Middle frontal gyrus (tissue), 1 donor: ENCODE measurements at regions not wholly inside any gene's neighbourhood (a gene's known extent, or its start where the extent isn't known, plus 50 kb on each side); places are given as distances from the start of the nearest gene placed in this dataset.
"Not testable (repeated sequence)": the region's sequence is repeated elsewhere in the genome, so short reads cannot be mapped to it uniquely, and the experiment has no call there.

Source experiments
- DNase-seq: peaks from one replicate; pipeline ENCODE4 v3.0.0-alpha.2; 2015; ENCODE audit warnings: low spot score; ENCODE audit errors: extremely low spot score

DNA sequence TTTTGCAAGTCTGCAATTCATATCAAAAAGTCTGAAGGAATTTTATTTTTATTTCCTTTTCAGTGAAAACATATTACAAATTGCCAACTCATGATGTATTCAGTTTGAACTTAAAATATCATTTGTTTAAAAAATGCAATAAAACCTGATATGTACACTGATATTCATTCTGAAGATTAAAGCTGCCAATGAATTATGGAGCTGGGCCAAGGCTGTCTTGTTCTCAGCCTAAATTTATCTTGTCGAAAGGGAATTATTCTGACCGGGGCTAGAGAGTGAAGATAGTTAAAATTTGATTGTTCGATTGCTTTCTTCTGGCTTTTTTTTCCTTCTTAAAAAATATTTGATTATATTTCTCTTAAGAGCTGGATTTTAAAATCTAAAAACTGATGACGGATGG is 54.0 kb upstream of the RBFOX1 start:
- DNase-seq, result no peak

DNA sequence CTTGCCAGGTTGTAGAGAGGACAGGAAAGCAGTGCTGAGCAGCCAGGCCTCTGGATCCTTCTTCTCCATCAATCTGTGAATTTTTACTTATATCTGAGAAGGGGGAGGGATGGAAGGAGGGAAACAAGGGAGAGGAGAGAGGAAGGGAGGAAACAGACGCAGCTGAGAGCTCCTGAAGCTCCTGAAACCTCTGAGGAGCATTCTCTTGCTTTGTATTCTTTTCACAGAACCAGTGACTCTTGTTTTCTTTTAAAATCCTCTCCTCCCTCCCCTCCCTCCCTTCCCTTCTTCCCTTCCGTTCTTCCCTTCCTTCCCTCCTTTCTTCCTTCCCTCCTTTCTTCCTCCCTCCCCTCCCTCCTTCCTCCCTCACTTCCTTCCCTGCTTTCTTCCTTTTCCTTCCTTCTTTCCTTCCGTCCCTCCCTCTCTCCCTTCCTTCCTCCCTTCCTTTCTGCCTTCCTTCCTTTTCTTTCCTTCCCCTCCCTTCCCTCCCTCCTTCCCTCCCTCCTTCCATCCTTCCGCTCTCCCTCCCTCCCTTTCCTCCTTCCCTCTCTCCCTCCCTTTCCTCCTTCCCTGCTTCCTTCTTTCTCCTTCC is 60.0 kb upstream of the RBFOX1 start:
- no peak for DNase-seq

GRCh38 chr16:7271486-7271885 is 61.2 kb upstream of the RBFOX1 start:
- DNase-seq, result no peak

DNA sequence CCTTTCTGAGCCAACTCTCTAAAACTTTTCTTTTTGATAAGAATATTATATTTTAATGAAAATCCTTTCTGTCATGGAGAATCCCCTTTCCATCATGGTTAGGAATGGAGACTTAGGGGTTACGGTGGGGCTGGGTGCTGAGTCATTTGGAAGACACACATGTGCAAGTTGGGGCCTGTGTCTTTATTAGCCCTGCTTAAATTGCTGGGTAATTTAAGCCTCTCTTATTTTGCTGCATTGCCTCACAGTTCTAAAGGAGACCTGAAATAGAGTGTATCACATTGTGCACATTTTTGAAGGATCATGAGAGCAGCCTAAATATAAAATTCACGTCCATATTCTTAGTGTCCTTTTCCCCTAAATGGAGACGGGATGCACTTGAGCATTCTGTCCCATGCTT is 61.8 kb upstream of the RBFOX1 start:
- DNase-seq, result no peak

- no peak for DNase-seq
Measured at GRCh38 chr16:7270006-7270405, 62.6 kb upstream of the RBFOX1 start.

DNA sequence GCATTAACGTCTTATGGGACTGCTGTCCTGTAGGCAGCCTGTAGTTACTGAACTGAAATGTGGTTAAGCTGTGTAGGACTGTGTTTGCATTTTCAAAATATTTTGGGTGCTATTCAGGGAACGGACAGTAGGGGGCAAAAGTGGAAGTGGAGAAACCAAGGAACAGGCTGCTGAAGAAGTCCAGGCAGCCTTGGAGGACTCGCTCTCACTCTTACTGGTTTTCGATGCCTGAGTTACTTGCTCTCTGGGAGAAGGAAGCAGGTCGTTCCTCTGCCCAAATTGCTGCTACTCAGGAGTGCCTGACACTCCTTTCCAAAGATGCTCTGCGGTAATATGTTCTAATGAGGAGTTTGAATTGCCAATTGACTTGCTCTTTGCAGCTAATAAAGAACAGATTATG is 64.5 kb upstream of the RBFOX1 start:
- no peak for DNase-seq

GRCh38 chr16:7257016-7257415 is 75.6 kb upstream of the RBFOX1 start:
- DNase-seq, result no peak

- no peak for DNase-seq
Measured at GRCh38 chr16:7246578-7246977, 86.1 kb upstream of the RBFOX1 start.

DNA sequence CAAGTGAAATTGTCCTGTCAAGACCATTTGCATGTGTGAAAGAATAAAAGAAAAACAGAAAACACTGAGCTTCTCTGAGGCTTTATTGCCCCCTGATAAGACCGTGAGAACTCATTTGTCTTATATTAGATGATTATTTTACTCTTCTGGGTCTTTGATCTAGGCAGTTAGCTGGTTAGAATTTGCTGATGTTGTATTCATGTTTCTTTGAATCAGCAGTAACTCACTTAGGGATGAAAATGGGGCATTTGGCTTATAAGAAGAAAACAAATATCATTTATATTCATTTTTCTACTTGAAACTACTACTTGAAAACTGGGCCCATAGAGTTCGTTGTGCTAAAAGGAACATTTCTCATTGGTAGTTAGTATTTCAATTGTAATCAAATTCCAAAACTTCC is 93.1 kb upstream of the RBFOX1 start:
- no peak for DNase-seq

GRCh38 chr16:7236824-7237410 is 95.7 kb upstream of the RBFOX1 start:
- no peak for DNase-seq

DNA sequence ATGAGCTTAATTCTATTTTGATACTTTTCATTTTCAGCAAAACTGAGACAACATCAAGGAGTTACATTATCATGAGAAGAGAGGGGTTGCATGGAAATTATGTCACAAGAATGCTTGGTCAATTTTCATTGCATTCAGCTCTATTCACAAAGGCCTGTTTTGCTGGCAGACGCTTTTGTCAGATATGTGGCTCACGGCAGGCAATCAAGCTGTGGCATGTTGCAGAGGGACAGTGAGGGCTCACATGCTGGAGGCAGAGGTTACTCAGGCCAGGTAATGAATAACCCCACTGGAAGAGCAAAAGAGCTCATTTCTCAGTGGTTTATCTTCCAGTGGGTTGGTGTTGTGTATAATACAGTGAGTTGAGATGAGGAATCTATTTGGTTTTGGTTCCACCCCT is 98.7 kb upstream of the RBFOX1 start:
- DNase-seq, result no peak

GRCh38 chr16:7231762-7232161 is 100.9 kb upstream of the RBFOX1 start:
- DNase-seq, result no peak

GRCh38 chr16:7229433-7230218 is 103.0 kb upstream of the RBFOX1 start:
- DNase-seq, result not testable (repeated sequence)

DNA sequence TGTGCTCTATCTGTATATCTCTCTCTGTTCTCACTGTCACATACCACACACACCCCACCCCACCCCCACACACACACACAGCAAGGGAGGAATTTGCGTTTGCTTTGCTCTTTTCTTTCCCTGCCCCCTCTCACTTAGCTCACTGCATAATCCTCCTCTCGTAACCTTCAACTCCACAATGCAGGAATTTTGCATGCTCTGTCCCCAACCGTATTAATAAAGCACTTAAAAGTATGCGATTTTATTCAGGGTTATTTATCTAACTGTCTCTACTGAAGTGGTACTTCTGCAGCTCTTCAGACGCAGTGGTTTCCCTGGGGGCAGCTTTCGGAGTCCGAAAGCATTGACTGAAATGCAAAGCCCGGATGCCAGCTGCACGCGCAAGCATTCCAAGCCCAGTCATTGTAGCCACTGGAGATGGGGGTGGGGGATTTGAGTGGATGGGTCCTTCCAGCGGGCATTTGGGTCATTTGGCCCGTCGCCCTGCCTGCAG is 105.4 kb upstream of the RBFOX1 start:
- no peak for DNase-seq

GRCh38 chr16:7221157-7221556 is 111.5 kb upstream of the RBFOX1 start:
- DNase-seq, result no peak

DNA sequence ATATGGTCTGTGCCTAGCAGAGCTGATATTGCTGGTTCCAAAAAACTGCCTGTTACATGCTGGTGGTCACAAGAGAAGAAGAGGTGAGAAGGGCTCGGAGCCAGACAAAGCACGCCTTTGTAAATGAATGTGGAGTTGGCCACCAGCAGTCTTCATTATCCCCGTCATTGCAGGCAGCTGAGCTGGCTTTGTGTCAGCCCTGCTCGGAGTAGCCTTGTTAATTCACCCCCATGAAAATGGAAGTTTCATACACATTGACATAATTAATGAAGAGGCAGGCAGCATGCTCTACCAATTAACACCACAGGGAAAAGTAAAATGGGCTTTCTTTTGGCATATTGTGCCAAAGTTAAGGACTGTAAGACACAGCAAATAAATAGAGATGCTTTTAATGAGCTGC is 113.7 kb upstream of the RBFOX1 start:
- no peak for DNase-seq

DNA sequence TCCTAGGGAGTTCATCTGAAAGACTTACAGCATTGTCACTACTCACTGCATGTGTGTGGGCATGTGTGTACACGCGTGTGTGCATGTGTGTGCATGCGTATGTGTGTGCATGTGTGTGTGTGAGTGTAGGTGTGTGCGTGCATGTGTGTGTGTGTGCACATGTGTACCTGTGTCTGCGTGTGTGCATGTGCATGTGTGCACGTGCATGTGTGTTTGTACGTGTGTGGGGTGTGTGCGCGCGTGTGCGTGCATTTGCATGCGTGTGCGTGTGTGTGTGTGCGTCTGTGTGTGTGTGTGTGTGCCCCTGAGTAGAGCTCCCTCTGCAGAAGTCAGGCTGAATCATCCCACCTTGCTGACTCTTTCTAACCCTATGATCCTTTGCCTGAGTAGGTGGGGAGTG is 114.8 kb upstream of the RBFOX1 start:
- DNase-seq, result no peak

- no peak for DNase-seq
Measured at GRCh38 chr16:7216719-7217118, 115.9 kb upstream of the RBFOX1 start.

DNA sequence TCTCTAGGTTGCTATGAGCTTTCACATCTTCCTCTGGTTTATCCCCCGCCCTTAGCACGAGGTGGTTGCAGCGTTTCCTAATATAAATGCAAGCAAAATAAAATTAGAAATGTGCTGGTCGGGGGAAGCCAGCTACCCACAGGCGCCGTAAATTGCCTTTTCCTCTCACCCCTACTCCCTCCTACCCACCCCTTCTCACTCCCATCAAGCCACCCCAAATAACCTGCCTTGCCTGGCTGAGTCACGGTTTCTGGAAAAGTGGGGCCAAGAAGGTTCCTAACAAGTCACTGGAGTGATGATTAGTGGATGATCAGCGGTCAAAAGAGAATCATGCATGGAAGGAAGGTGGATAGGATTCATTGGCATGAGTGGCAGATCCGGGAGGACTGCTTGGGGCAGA is 120.9 kb upstream of the RBFOX1 start:
- no peak for DNase-seq

- DNase-seq, result no peak
Measured at GRCh38 chr16:7209598-7209997, 123.0 kb upstream of the RBFOX1 start.

- no peak for DNase-seq
Measured at GRCh38 chr16:7206469-7206868, 126.2 kb upstream of the RBFOX1 start.

- DNase-seq, result no peak
Measured at GRCh38 chr16:7200320-7200719, 132.3 kb upstream of the RBFOX1 start.

DNA sequence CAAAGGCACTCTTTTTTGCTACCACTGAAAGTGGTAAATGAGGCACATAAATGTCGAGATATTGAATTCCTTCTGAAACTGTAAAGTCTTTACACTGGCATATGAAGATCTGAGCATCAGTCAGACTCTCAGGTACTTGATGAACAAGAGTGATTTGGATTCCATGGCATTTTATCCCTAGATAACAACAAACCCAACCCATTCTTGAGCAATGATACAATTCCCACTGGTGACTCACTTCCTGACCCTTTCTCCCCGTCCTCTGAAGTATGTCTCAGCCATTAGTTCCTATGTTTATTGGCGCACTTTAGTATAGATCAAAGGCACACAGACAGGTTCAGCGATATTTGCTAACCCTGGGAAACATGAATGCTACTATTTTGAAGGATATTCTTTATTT is 147.0 kb upstream of the RBFOX1 start:
- DNase-seq, result no peak
